WTC11 (cell line): ENCODE measurements at regions not wholly inside any gene's neighbourhood (a gene's known extent, or its start where the extent isn't known, plus 50 kb on each side); places are given as distances from the start of the nearest gene placed in this dataset.
A peak's percentile ranks its signal among the peaks of the same experiment; 100 is the strongest.

Source experiments
- ATAC-seq: fragments of 200-7000 bp; cut with Tn5 transposase; 2 replicates; pipeline ENCODE4 v1.10.0; 2021; ENCODE audit warnings: mild to moderate bottlenecking, moderate library complexity
- CTCF ChIA-PET: fragments of 300-600 bp; sonication (Branson Sonifier 250); formaldehyde crosslinking; loops from one replicate; lab custom pipeline; 2021; ENCODE audit warnings: antibody characterized with exemption; lab: Charles Lee
- POLR2A ChIA-PET: fragments of 350-600 bp; sonication (Branson Sonifier 250); formaldehyde crosslinking; loops from one replicate; lab custom pipeline; 2021; ENCODE audit warnings: antibody characterized with exemption; lab: Charles Lee
- DNase-seq: peaks from one replicate; pipeline ENCODE4 v3.0.0; 2021; ENCODE audit warnings: low spot score
- H3K27ac Mint-ChIP-seq: 2 replicates; pipeline ENCODE4 v1.8.0; 2021; ENCODE audit warnings: mixed read lengths
- H3K27me3 Mint-ChIP-seq: 2 replicates; pipeline ENCODE4 v1.8.0; 2021; ENCODE audit warnings: low read depth, mild to moderate bottlenecking, moderate library complexity, mixed read lengths
- H3K36me3 Mint-ChIP-seq: 2 replicates; pipeline ENCODE4 v1.8.0; 2021; ENCODE audit warnings: mixed read lengths
- H3K4me1 Mint-ChIP-seq: 2 replicates; pipeline ENCODE4 v1.8.0; 2022; ENCODE audit warnings: mixed read lengths
- H3K4me3 Mint-ChIP-seq: 2 replicates; pipeline ENCODE4 v1.8.0; 2021; ENCODE audit warnings: mild to moderate bottlenecking, moderate library complexity, mixed read lengths
- H3K9me3 Mint-ChIP-seq: 2 replicates; pipeline ENCODE4 v1.8.0; 2021; ENCODE audit warnings: mixed read lengths
- ATF1 ChIP-seq: sonication (generic); formaldehyde crosslinking; IDR thresholded peaks from 2 replicates; pipeline ENCODE4 v1.8.1; 2023; ENCODE audit warnings: mild to moderate bottlenecking, moderate library complexity, missing genetic modification reagents
- CBFB ChIP-seq: sonication (generic); formaldehyde crosslinking; IDR thresholded peaks from 2 replicates; pipeline ENCODE4 v1.8.1; 2022; ENCODE audit warnings: mild to moderate bottlenecking, low read depth, missing genetic modification reagents
- FOXJ3 ChIP-seq: sonication (generic); formaldehyde crosslinking; IDR thresholded peaks from 2 replicates; pipeline ENCODE4 v1.9.0; 2021; ENCODE audit warnings: missing genetic modification reagents, mild to moderate bottlenecking, borderline replicate concordance
- GABPB1 ChIP-seq: sonication (generic); formaldehyde crosslinking; IDR thresholded peaks from 2 replicates; pipeline ENCODE4 v1.8.1; 2023; ENCODE audit warnings: mild to moderate bottlenecking, missing genetic modification reagents
- HMGA2 ChIP-seq: fragments of 250-450 bp; sonication (Bioruptor Pico); IDR thresholded peaks from 2 replicates; pipeline ENCODE4 v1.4.0; 2021; ENCODE audit warnings: mild to moderate bottlenecking, moderate library complexity
- MYBL2 ChIP-seq: sonication (generic); formaldehyde crosslinking; IDR thresholded peaks from 2 replicates; pipeline ENCODE4 v1.8.1; 2023; ENCODE audit warnings: mild to moderate bottlenecking, moderate library complexity, missing genetic modification reagents
- NFE2L1 ChIP-seq: sonication (generic); formaldehyde crosslinking; IDR thresholded peaks from 2 replicates; pipeline ENCODE4 v1.8.1; 2023; ENCODE audit warnings: missing genetic modification reagents
- NR2C2 ChIP-seq: sonication (generic); formaldehyde crosslinking; IDR thresholded peaks from 2 replicates; pipeline ENCODE4 v1.8.0; 2022; ENCODE audit warnings: mild to moderate bottlenecking, missing genetic modification reagents
- PRRX2 ChIP-seq: fragments of 250-450 bp; sonication (Bioruptor Pico); IDR thresholded peaks from 2 replicates; pipeline ENCODE4 v1.8.0; 2021; ENCODE audit warnings: mild to moderate bottlenecking
- TEAD4 ChIP-seq: sonication (generic); formaldehyde crosslinking; IDR thresholded peaks from 2 replicates; pipeline ENCODE4 v1.8.0; 2022; ENCODE audit warnings: mild to moderate bottlenecking, missing genetic modification reagents
- ZNF138 ChIP-seq: sonication (generic); formaldehyde crosslinking; conservative IDR thresholded peaks from 2 replicates; pipeline ENCODE4 v1.8.1; 2022; ENCODE audit warnings: mild to moderate bottlenecking, moderate library complexity, missing genetic modification reagents
- TF ChIP-seq, protein P1 (sequence below): fragments of 250-450 bp; sonication (Bioruptor Pico); IDR thresholded peaks from 2 replicates; pipeline ENCODE4 v1.9.0; 2021; ENCODE audit warnings: mild to moderate bottlenecking
- TF ChIP-seq, protein P2 (sequence below): fragments of 250-450 bp; sonication (Bioruptor Pico); IDR thresholded peaks from 2 replicates; pipeline ENCODE4 v1.9.0; 2021; ENCODE audit warnings: mild to moderate bottlenecking, borderline replicate concordance
- TF ChIP-seq, protein P3 (sequence below): sonication (generic); formaldehyde crosslinking; IDR thresholded peaks from 2 replicates; pipeline ENCODE4 v1.8.0; 2022; ENCODE audit warnings: missing genetic modification reagents
- TF ChIP-seq, protein P4 (sequence below): fragments of 250-450 bp; sonication (Bioruptor Pico); IDR thresholded peaks from 2 replicates; pipeline ENCODE4 v2.1.2; 2022; ENCODE audit warnings: mild to moderate bottlenecking, moderate library complexity
- TF ChIP-seq, protein P5 (sequence below): sonication (generic); formaldehyde crosslinking; IDR thresholded peaks from 2 replicates; pipeline ENCODE4 v1.8.1; 2023; ENCODE audit warnings: mild to moderate bottlenecking, moderate library complexity, missing genetic modification reagents
- TF ChIP-seq, protein P6 (sequence below): sonication (generic); formaldehyde crosslinking; conservative IDR thresholded peaks from 2 replicates; pipeline ENCODE4 v1.8.1; 2022; ENCODE audit warnings: mild to moderate bottlenecking, missing genetic modification reagents
- TF ChIP-seq, protein P7 (sequence below): sonication (generic); formaldehyde crosslinking; IDR thresholded peaks from 2 replicates; pipeline ENCODE4 v1.8.0; 2022; ENCODE audit warnings: mild to moderate bottlenecking, missing genetic modification reagents

DNA sequence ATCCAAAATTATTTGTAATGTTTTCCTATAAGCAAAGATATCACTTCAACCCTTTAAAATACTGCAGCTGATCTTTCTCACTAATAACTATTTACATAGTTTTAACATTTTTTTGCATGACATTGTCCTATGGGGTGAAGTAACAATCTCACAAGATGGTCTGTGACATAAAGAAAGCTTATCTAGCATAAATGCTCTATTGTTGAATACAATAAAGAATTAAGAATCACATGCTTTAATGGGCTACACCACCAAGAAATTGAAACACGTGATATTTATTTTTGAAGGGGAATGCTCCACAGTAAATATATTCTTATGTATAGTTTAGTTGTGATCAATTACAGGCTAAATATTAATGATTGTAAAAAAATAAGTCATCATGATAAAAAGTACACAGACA is 441.1 kb downstream of the PTH2R start (continued):
- TF ChIP-seq NFE2L1 (CRISPR knock-in tag): no peak
- TF ChIP-seq, protein P1, sequence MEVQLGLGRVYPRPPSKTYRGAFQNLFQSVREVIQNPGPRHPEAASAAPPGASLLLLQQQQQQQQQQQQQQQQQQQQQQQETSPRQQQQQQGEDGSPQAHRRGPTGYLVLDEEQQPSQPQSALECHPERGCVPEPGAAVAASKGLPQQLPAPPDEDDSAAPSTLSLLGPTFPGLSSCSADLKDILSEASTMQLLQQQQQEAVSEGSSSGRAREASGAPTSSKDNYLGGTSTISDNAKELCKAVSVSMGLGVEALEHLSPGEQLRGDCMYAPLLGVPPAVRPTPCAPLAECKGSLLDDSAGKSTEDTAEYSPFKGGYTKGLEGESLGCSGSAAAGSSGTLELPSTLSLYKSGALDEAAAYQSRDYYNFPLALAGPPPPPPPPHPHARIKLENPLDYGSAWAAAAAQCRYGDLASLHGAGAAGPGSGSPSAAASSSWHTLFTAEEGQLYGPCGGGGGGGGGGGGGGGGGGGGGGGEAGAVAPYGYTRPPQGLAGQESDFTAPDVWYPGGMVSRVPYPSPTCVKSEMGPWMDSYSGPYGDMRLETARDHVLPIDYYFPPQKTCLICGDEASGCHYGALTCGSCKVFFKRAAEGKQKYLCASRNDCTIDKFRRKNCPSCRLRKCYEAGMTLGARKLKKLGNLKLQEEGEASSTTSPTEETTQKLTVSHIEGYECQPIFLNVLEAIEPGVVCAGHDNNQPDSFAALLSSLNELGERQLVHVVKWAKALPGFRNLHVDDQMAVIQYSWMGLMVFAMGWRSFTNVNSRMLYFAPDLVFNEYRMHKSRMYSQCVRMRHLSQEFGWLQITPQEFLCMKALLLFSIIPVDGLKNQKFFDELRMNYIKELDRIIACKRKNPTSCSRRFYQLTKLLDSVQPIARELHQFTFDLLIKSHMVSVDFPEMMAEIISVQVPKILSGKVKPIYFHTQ (CRISPR knock-in tag): no peak
- no peak for TF ChIP-seq TEAD4 (CRISPR knock-in tag)
- no peak for TF ChIP-seq FOXJ3 (CRISPR knock-in tag)
- TF ChIP-seq, protein P2, sequence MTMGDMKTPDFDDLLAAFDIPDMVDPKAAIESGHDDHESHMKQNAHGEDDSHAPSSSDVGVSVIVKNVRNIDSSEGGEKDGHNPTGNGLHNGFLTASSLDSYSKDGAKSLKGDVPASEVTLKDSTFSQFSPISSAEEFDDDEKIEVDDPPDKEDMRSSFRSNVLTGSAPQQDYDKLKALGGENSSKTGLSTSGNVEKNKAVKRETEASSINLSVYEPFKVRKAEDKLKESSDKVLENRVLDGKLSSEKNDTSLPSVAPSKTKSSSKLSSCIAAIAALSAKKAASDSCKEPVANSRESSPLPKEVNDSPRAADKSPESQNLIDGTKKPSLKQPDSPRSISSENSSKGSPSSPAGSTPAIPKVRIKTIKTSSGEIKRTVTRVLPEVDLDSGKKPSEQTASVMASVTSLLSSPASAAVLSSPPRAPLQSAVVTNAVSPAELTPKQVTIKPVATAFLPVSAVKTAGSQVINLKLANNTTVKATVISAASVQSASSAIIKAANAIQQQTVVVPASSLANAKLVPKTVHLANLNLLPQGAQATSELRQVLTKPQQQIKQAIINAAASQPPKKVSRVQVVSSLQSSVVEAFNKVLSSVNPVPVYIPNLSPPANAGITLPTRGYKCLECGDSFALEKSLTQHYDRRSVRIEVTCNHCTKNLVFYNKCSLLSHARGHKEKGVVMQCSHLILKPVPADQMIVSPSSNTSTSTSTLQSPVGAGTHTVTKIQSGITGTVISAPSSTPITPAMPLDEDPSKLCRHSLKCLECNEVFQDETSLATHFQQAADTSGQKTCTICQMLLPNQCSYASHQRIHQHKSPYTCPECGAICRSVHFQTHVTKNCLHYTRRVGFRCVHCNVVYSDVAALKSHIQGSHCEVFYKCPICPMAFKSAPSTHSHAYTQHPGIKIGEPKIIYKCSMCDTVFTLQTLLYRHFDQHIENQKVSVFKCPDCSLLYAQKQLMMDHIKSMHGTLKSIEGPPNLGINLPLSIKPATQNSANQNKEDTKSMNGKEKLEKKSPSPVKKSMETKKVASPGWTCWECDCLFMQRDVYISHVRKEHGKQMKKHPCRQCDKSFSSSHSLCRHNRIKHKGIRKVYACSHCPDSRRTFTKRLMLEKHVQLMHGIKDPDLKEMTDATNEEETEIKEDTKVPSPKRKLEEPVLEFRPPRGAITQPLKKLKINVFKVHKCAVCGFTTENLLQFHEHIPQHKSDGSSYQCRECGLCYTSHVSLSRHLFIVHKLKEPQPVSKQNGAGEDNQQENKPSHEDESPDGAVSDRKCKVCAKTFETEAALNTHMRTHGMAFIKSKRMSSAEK (CRISPR knock-in tag): no peak
- TF ChIP-seq, protein P3, sequence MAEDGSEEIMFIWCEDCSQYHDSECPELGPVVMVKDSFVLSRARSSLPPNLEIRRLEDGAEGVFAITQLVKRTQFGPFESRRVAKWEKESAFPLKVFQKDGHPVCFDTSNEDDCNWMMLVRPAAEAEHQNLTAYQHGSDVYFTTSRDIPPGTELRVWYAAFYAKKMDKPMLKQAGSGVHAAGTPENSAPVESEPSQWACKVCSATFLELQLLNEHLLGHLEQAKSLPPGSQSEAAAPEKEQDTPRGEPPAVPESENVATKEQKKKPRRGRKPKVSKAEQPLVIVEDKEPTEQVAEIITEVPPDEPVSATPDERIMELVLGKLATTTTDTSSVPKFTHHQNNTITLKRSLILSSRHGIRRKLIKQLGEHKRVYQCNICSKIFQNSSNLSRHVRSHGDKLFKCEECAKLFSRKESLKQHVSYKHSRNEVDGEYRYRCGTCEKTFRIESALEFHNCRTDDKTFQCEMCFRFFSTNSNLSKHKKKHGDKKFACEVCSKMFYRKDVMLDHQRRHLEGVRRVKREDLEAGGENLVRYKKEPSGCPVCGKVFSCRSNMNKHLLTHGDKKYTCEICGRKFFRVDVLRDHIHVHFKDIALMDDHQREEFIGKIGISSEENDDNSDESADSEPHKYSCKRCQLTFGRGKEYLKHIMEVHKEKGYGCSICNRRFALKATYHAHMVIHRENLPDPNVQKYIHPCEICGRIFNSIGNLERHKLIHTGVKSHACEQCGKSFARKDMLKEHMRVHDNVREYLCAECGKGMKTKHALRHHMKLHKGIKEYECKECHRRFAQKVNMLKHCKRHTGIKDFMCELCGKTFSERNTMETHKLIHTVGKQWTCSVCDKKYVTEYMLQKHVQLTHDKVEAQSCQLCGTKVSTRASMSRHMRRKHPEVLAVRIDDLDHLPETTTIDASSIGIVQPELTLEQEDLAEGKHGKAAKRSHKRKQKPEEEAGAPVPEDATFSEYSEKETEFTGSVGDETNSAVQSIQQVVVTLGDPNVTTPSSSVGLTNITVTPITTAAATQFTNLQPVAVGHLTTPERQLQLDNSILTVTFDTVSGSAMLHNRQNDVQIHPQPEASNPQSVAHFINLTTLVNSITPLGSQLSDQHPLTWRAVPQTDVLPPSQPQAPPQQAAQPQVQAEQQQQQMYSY (CRISPR knock-in tag): no peak
- no peak for TF ChIP-seq GABPB1 (CRISPR knock-in tag)
- TF ChIP-seq, protein P4, sequence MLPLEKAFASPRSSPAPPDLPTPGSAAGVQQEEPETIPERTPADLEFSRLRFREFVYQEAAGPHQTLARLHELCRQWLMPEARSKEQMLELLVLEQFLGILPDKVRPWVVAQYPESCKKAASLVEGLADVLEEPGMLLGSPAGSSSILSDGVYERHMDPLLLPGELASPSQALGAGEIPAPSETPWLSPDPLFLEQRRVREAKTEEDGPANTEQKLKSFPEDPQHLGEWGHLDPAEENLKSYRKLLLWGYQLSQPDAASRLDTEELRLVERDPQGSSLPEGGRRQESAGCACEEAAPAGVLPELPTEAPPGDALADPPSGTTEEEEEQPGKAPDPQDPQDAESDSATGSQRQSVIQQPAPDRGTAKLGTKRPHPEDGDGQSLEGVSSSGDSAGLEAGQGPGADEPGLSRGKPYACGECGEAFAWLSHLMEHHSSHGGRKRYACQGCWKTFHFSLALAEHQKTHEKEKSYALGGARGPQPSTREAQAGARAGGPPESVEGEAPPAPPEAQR: no peak
- TF ChIP-seq ATF1 (CRISPR knock-in tag): no peak
- TF ChIP-seq, protein P5, sequence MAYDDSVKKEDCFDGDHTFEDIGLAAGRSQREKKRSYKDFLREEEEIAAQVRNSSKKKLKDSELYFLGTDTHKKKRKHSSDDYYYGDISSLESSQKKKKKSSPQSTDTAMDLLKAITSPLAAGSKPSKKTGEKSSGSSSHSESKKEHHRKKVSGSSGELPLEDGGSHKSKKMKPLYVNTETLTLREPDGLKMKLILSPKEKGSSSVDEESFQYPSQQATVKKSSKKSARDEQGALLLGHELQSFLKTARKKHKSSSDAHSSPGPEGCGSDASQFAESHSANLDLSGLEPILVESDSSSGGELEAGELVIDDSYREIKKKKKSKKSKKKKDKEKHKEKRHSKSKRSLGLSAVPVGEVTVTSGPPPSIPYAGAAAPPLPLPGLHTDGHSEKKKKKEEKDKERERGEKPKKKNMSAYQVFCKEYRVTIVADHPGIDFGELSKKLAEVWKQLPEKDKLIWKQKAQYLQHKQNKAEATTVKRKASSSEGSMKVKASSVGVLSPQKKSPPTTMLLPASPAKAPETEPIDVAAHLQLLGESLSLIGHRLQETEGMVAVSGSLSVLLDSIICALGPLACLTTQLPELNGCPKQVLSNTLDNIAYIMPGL: no peak

DNA sequence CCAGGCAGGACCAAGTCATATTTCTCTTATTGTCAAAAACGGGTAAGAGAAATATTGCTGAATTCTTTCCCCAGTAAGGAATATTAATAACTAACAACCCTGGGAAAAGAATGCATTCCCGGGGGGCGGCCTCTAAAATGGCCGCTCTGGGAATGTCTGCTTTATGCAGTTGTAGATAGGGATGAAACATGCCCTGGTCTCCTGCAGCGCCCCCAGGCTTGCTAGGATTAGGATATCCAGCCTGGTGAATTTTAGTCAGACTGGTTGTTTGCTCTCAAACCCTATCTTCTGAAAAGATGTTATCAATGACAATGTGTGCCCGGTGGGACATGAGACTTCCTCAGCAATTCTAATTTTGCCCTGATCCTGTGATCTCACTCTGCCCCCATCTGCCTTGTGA is 448.1 kb downstream of the PTH2R start:
- H3K4me3 Mint-ChIP-seq: no peak overlapping the region
- TF ChIP-seq PRRX2 (CRISPR knock-in tag) (no peak), MYBL2 (CRISPR knock-in tag) (no peak), HMGA2 (CRISPR knock-in tag) (no peak), NR2C2 (no peak), CBFB (CRISPR knock-in tag) (no peak), ZNF138 (CRISPR knock-in tag) (no peak)
- TF ChIP-seq, protein P6, sequence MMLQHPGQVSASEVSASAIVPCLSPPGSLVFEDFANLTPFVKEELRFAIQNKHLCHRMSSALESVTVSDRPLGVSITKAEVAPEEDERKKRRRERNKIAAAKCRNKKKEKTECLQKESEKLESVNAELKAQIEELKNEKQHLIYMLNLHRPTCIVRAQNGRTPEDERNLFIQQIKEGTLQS (CRISPR knock-in tag): no peak
- TF ChIP-seq, protein P1 (CRISPR knock-in tag): no peak
- TF ChIP-seq, protein P7, sequence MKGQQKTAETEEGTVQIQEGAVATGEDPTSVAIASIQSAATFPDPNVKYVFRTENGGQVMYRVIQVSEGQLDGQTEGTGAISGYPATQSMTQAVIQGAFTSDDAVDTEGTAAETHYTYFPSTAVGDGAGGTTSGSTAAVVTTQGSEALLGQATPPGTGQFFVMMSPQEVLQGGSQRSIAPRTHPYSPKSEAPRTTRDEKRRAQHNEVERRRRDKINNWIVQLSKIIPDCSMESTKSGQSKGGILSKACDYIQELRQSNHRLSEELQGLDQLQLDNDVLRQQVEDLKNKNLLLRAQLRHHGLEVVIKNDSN (CRISPR knock-in tag): no peak

More for the DNA sequence above, 448.1 kb downstream of the PTH2R start:
- H3K4me1 Mint-ChIP-seq: peaks cover 7% of the 10 kb centered on the region
- POLR2A ChIA-PET: no interaction called here
- H3K27me3 Mint-ChIP-seq: peaks cover 4% of the 10 kb centered on the region
- DNase-seq: peak; percentile 16
- ATAC-seq: no peak
- CTCF ChIA-PET: no interaction called here
- H3K27ac Mint-ChIP-seq: no peak overlapping the region
- peaks cover 65% of the 10 kb centered on the region for H3K9me3 Mint-ChIP-seq
- peaks cover 50% of the 10 kb centered on the region for H3K36me3 Mint-ChIP-seq
